Neutrophil (primary cell): ENCODE measurements at regions not wholly inside any gene's neighbourhood (a gene's known extent, or its start where the extent isn't known, plus 50 kb on each side); places are given as distances from the start of the nearest gene placed in this dataset.

Source experiments
- H3K27ac ChIP-seq: fragments of 200-600 bp; sonication (generic); 2 replicates; pipeline ENCODE4 v1.5.1; 2016; ENCODE audit warnings: mild to moderate bottlenecking, moderate library complexity
- H3K27me3 ChIP-seq: fragments of 200-600 bp; sonication (generic); 2 replicates; pipeline ENCODE4 v1.6.0; 2016; ENCODE audit warnings: mild to moderate bottlenecking
- H3K36me3 ChIP-seq: fragments of 200-600 bp; sonication (generic); 2 replicates; pipeline ENCODE4 v1.5.1; 2017
- H3K4me1 ChIP-seq, 2 experiments: fragments of 200-600 bp in 1 of 2; sonication (generic) in 1 of 2; 1 replicate in 1 of 2; 2 replicates in 1 of 2; pipeline versions ENCODE4 v1.5.1 to v1.6.1; 2013 to 2016; ENCODE audit warnings: low read depth in 1 of 2, low read length in 1 of 2, mild to moderate bottlenecking in 1 of 2, moderate library complexity in 1 of 2; ENCODE audit not compliant: control insufficient read depth in 1 of 2, insufficient read depth in 1 of 2
- H3K4me3 ChIP-seq, 2 experiments: fragments of 200-600 bp in 1 of 2; sonication (generic) in 1 of 2; 1 replicate in 1 of 2; 2 replicates in 1 of 2; pipeline ENCODE4 v1.5.1; 2013 to 2016; ENCODE audit warnings: low read depth in 1 of 2, low read length in 1 of 2, mild to moderate bottlenecking in 1 of 2, moderate library complexity in 1 of 2
- H3K9me3 ChIP-seq: fragments of 200-600 bp; sonication (generic); 2 replicates; pipeline ENCODE4 v1.5.1; 2016
- CTCF ChIP-seq: fragments of 200-600 bp; sonication (generic); IDR thresholded peaks from 2 replicates; pipeline ENCODE4 v1.5.1; 2016; ENCODE audit warnings: antibody characterized with exemption

- Histone ChIP-seq H3K9me3 (no peaks in the 10 kb centered on the region), H3K36me3 (no peaks in the 10 kb centered on the region), H3K27ac (no peak overlapping the region), H3K4me1 (no peaks in the 10 kb centered on the region), H3K27me3 (no peaks in the 10 kb centered on the region), H3K4me3 (no peak overlapping the region)
- no peak for TF ChIP-seq CTCF
These were observed 1316.0 kb upstream of the GJE1 start for GRCh38 chr6:140816681-140817080.

GRCh38 chr6:140812636-140813035, 1320.1 kb upstream of the GJE1 start:
- no peak overlapping the region for H3K27ac ChIP-seq
- H3K9me3 ChIP-seq: no peaks in the 10 kb centered on the region
- no peaks in the 10 kb centered on the region for H3K4me1 ChIP-seq
- H3K4me3 ChIP-seq: no peak overlapping the region
- H3K36me3 ChIP-seq: no peaks in the 10 kb centered on the region
- H3K27me3 ChIP-seq: no peaks in the 10 kb centered on the region
- no peak for TF ChIP-seq CTCF

- no peaks in the 10 kb centered on the region for H3K9me3 ChIP-seq
- H3K36me3 ChIP-seq: no peaks in the 10 kb centered on the region
- TF ChIP-seq CTCF: no peak
- H3K4me1 ChIP-seq: no peaks in the 10 kb centered on the region
- no peaks in the 10 kb centered on the region for H3K27me3 ChIP-seq
- no peak overlapping the region for H3K27ac ChIP-seq
- H3K4me3 ChIP-seq: no peak overlapping the region
These were observed 1321.1 kb upstream of the GJE1 start for GRCh38 chr6:140811642-140812041.

DNA sequence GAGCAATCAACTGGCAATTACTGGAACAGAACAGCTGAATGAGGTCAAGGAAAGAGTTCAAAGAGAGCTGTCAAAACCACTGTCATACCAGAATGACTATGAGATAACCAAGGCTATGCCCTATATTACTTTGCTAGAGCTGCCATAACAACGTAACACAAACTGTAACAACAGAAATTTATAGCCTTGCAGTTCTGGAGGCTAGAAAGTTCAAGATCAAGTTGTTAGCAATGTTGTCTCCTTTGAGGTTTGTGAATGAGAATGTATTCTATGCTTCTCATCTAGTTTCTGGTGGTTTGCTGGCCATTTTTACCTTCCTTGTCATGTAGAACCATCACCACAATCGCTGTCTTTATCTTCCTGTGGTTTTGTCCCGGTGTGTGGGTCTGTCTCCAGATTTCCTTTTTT, 1323.0 kb upstream of the GJE1 start:
- Histone ChIP-seq H3K36me3 (no peaks in the 10 kb centered on the region), H3K4me3 (no peak overlapping the region), H3K9me3 (no peaks in the 10 kb centered on the region), H3K4me1 (no peaks in the 10 kb centered on the region), H3K27ac (no peak overlapping the region), H3K27me3 (no peaks in the 10 kb centered on the region)
- TF ChIP-seq CTCF: no peak

- Histone ChIP-seq H3K27me3 (no peaks in the 10 kb centered on the region), H3K27ac (no peak overlapping the region), H3K4me3 (no peak overlapping the region), H3K4me1 (no peaks in the 10 kb centered on the region), H3K9me3 (no peaks in the 10 kb centered on the region), H3K36me3 (no peaks in the 10 kb centered on the region)
- TF ChIP-seq CTCF: no peak
These were observed 1326.3 kb upstream of the GJE1 start for GRCh38 chr6:140806431-140806830.

DNA sequence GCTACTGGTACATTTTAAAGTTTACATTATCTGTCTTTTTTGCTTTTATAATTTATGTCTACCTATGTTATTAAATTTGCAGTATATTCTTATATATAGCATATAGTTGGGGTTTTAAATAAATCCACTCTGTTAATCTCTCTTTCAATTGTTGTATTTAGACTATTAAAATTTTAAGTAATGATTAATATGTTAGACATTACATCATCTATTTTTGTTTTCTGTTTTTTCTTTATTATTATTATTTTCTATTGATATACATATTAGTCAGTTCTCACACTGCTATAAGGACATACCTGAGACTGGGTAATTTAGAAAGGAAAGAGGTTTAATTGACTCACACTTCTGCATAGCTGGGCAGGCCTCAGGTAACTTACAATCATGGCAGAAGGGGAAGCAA, 1338.2 kb upstream of the GJE1 start:
- H3K27ac ChIP-seq: no peak overlapping the region
- H3K4me1 ChIP-seq: no peaks in the 10 kb centered on the region
- no peaks in the 10 kb centered on the region for H3K36me3 ChIP-seq
- TF ChIP-seq CTCF: no peak
- no peaks in the 10 kb centered on the region for H3K9me3 ChIP-seq
- no peak overlapping the region for H3K4me3 ChIP-seq
- no peaks in the 10 kb centered on the region for H3K27me3 ChIP-seq
